Keratinocyte (primary cell): ENCODE measurements at regions not wholly inside any gene's neighbourhood (a gene's known extent, or its start where the extent isn't known, plus 50 kb on each side); places are given as distances from the start of the nearest gene placed in this dataset.

ENCODE experiments used
- DNase-seq: peaks from one replicate; pipeline ENCODE4 v3.0.0-alpha.2; 2011; ENCODE audit warnings: low read depth, missing footprints, low spot score
- FAIRE-seq: peaks from 2 replicates; lab custom pipeline; 2011; peaks lifted over from hg19 to GRCh38; lab: Jason Lieb, UNC
- H2AFZ ChIP-seq: 2 replicates; pipeline ENCODE4 v1.6.0; 2012; ENCODE audit warnings: low read length, control low read depth, inconsistent platforms; ENCODE audit not compliant: control insufficient read depth
- H3K27ac ChIP-seq: 2 replicates; pipeline ENCODE4 v1.5.1; 2011; ENCODE audit warnings: low read length; ENCODE audit not compliant: control insufficient read depth, insufficient read depth
- H3K27me3 ChIP-seq: 3 replicates; pipeline ENCODE4 v1.6.0; 2011; ENCODE audit warnings: low read length; ENCODE audit not compliant: control insufficient read depth, insufficient read depth; ENCODE audit errors: extremely low read depth
- H3K36me3 ChIP-seq, 2 experiments: 2 replicates in 1 of 2; 3 replicates in 1 of 2; pipeline ENCODE4 v1.5.1; 2011; ENCODE audit warnings: low read length in 2 of 2, mild to moderate bottlenecking in 1 of 2; ENCODE audit not compliant: control insufficient read depth in 2 of 2, insufficient read depth in 2 of 2; ENCODE audit errors: extremely low read depth in 1 of 2
- H3K4me1 ChIP-seq: 3 replicates; pipeline ENCODE4 v1.5.1; 2011; ENCODE audit warnings: low read length; ENCODE audit not compliant: control insufficient read depth, insufficient read depth; ENCODE audit errors: extremely low read depth
- H3K4me2 ChIP-seq: 3 replicates; pipeline ENCODE4 v1.6.0; 2011; ENCODE audit warnings: low read depth, low read length; ENCODE audit not compliant: control insufficient read depth, insufficient read depth; ENCODE audit errors: extremely low read depth
- H3K4me3 ChIP-seq, 3 experiments: fragments of 200-600 bp in 1 of 3; sonication (generic) in 1 of 3; 2 replicates in 2 of 3; 3 replicates in 1 of 3; pipeline ENCODE4 v1.5.1; 2011 to 2016; ENCODE audit warnings: low read length in 3 of 3, mild to moderate bottlenecking in 3 of 3, control low read depth in 2 of 3, inconsistent platforms in 1 of 3, low read depth in 1 of 3, mixed read lengths in 1 of 3, mixed run types in 1 of 3, moderate library complexity in 1 of 3; ENCODE audit not compliant: control insufficient read depth in 2 of 3, insufficient read depth in 2 of 3; ENCODE audit errors: extremely low read depth in 1 of 3
- H3K79me2 ChIP-seq: 2 replicates; pipeline ENCODE4 v1.6.0; 2012; ENCODE audit warnings: low read length; ENCODE audit not compliant: control insufficient read depth, insufficient read depth
- H3K9ac ChIP-seq: 3 replicates; pipeline ENCODE4 v1.6.0; 2011; ENCODE audit warnings: low read length; ENCODE audit not compliant: control insufficient read depth, insufficient read depth; ENCODE audit errors: extremely low read depth
- H3K9me1 ChIP-seq: 3 replicates; pipeline ENCODE4 v1.6.0; 2011; ENCODE audit warnings: low read length; ENCODE audit not compliant: control insufficient read depth, insufficient read depth; ENCODE audit errors: extremely low read depth
- H3K9me3 ChIP-seq: 2 replicates; pipeline ENCODE4 v1.5.1; 2012; ENCODE audit warnings: low read depth, low read length; ENCODE audit not compliant: control insufficient read depth
- H4K20me1 ChIP-seq: 3 replicates; pipeline ENCODE4 v1.6.0; 2011; ENCODE audit warnings: low read length; ENCODE audit not compliant: control insufficient read depth, insufficient read depth; ENCODE audit errors: extremely low read depth
- EZH2 ChIP-seq: IDR thresholded peaks from one replicate; pipeline ENCODE4 v1.6.1; 2012; ENCODE audit warnings: inconsistent platforms, mild to moderate bottlenecking, low read length, moderate library complexity
- dilution Hi-C: fragments of 300-500 bp; cut with MboI; formaldehyde crosslinking; loops from one replicate; pipeline ENCODE4 v1.7.0; 2020; ENCODE audit warnings: low sequenced_read_pairs; ENCODE audit not compliant: extremely low pct_ligation_motif_present
- TF ChIP-seq, protein P1 (sequence below), 3 experiments: IDR thresholded peaks in 1 of 3; conservative IDR thresholded peaks in 1 of 3; optimal IDR thresholded peaks in 1 of 3; 2 replicates in 2 of 3; 3 replicates in 1 of 3; pipeline versions ENCODE3 to v1.5.1; 2011; ENCODE audit warnings: low read length in 3 of 3, mild to moderate bottlenecking in 3 of 3, moderate library complexity in 2 of 3, control low read depth in 1 of 3, inconsistent platforms in 1 of 3; ENCODE audit not compliant: insufficient read depth in 2 of 3; ENCODE audit errors: extremely low read depth in 1 of 3

DNA sequence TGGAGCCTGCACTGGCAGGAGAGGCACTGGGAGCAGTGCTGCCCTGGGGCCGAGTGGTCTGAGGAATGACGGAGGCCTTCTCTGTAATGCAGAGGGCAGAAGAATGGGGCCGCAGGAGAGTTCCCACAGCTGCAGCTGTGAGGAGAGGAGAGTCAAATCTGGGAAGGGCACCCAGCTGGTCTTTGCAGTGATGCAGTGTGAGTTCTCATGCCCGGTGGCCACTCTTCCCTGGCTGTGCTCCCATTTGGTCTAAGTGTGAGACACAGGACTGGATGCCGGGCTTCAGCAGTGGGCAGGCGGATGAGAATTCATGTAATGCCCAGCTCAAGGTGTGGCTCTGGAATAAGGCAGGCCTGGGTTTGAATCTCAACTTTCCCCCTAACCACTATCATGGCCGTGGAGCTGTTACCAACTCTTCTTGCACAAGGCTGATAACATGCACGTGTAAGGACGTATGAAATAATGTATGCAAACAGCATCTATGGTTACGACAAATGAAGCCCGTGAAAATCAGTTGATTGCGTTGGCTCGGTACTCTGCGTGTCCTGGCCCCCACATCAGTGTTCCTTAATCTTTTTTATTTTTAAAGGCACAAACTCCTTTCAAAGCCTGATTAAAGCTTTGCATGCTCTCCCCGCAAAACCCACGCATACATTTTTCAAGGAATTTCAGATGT is 71.6 kb downstream of the ACKR3 start:
- FAIRE-seq: no peak
- Histone ChIP-seq H3K4me1 (peaks cover 13% of the 10 kb centered on the region), H3K4me2 (no peak overlapping the region), H3K9me1 (no peaks in the 10 kb centered on the region), H2AFZ (no peak overlapping the region), H3K36me3 (no peaks in the 10 kb centered on the region), H3K9me3 (peaks cover 12% of the 10 kb centered on the region), H3K27ac (no peak overlapping the region), H3K79me2 (no peaks in the 10 kb centered on the region), H3K9ac (no peak overlapping the region), H3K27me3 (no peaks in the 10 kb centered on the region), H4K20me1 (no peaks in the 10 kb centered on the region), H3K4me3 (no peak overlapping the region)
- dilution Hi-C loops: no loop called here
- DNase-seq: no peak
- TF ChIP-seq EZH2: no peak
- TF ChIP-seq, protein P1, sequence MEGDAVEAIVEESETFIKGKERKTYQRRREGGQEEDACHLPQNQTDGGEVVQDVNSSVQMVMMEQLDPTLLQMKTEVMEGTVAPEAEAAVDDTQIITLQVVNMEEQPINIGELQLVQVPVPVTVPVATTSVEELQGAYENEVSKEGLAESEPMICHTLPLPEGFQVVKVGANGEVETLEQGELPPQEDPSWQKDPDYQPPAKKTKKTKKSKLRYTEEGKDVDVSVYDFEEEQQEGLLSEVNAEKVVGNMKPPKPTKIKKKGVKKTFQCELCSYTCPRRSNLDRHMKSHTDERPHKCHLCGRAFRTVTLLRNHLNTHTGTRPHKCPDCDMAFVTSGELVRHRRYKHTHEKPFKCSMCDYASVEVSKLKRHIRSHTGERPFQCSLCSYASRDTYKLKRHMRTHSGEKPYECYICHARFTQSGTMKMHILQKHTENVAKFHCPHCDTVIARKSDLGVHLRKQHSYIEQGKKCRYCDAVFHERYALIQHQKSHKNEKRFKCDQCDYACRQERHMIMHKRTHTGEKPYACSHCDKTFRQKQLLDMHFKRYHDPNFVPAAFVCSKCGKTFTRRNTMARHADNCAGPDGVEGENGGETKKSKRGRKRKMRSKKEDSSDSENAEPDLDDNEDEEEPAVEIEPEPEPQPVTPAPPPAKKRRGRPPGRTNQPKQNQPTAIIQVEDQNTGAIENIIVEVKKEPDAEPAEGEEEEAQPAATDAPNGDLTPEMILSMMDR (optimal IDR thresholded peaks at IDR 0.05 in 1 of 3, IDR thresholded peaks at IDR 0.05 in 1 of 3, conservative IDR thresholded peaks at IDR 0.05 in 1 of 3; ENCODE audit: extremely low read depth in 1 of 3, insufficient read depth in 2 of 3, low read length in 3 of 3): no peak

DNA sequence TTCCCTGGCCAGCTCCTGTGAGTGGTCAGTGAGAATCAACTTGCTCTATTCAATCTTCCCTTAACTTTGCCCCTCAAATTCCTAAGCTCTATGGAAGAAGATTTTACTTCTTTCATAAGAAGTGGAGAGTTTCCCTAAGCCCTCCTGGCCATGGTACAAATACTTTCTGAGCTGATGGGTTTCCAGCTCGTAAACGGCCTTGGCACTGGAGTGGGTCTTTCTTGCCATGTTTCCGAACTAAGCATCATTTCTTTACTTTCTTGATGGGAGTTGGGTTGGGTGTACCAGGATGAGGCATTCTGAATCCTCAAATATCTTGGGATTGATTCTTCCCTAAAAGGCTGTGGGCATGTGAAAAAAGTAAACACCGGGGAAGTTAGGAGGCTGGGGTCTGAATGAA is 72.5 kb downstream of the ACKR3 start:
- no peaks in the 10 kb centered on the region for H3K36me3 ChIP-seq
- TF ChIP-seq, protein P1 (optimal IDR thresholded peaks at IDR 0.05 in 1 of 3, IDR thresholded peaks at IDR 0.05 in 1 of 3, conservative IDR thresholded peaks at IDR 0.05 in 1 of 3; ENCODE audit: extremely low read depth in 1 of 3, insufficient read depth in 2 of 3, low read length in 3 of 3): no peak
- TF ChIP-seq EZH2: no peak
- H3K9ac ChIP-seq: peak overlapping the region; percentile 30
- no peaks in the 10 kb centered on the region for H3K27me3 ChIP-seq
- peak overlapping the region; percentile 83 for H3K27ac ChIP-seq
- no peaks in the 10 kb centered on the region for H3K9me1 ChIP-seq
- peak overlapping the region; percentile 67 for H3K4me2 ChIP-seq
- H3K79me2 ChIP-seq: no peaks in the 10 kb centered on the region
- peaks cover 12% of the 10 kb centered on the region for H3K9me3 ChIP-seq
- dilution Hi-C loops: no loop called here
- peaks cover 13% of the 10 kb centered on the region for H3K4me1 ChIP-seq
- FAIRE-seq (no peak), DNase-seq (no peak)
- H3K4me3 ChIP-seq: peak overlapping the region in 1 of 3 experiments; percentile 13
- no peaks in the 10 kb centered on the region for H4K20me1 ChIP-seq
- H2AFZ ChIP-seq: no peak overlapping the region
